ENCODE measurements at regions not wholly inside any gene's neighbourhood (a gene's known extent, or its start where the extent isn't known, plus 50 kb on each side); places are given as distances from the start of the nearest gene placed in this dataset.

DNA sequence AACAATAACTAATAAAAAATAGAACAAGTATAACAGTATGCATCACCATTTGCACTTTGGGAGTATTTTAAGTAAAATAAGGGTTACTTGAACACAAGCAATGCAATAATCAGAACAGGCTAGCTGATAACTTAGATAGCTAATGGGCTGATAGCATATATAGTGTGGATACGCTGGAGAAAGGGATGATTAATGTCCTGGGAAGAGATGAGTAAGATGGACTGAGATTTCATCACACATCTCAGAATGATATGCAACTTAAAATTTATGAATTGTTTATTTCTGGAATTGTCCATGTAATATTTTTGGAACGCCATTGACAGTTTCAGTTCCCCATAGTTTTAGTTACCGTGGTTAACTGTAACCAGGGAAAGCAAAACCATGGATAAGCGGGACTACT lies 173.6 kb downstream of the ISL1 start:
- ATAC-seq (ENCODE audit: poor library complexity) (no peak), DNase-seq (no peak)
- no peaks in the 10 kb centered on the region for H3K36me3 Mint-ChIP-seq (ENCODE audit: low read depth)
- H3K27ac Mint-ChIP-seq: no peak overlapping the region
- intact Hi-C loops (cut with DNase I, micrococcal nuclease): no loop called here
- Histone ChIP-seq H3K27me3 (ENCODE audit: control insufficient read depth in 1 of 2, insufficient read depth in 2 of 2, low read length in 2 of 2) (no peaks in the 10 kb centered on the region), H3K4me3 (ENCODE audit: low read length) (no peak overlapping the region), H3K36me3 (ENCODE audit: insufficient read depth, low read length) (no peaks in the 10 kb centered on the region), H3K4me1 (ENCODE audit: insufficient read depth, low read length) (no peaks in the 10 kb centered on the region), H3K27ac (ENCODE audit: low read depth in 1 of 2, low read length in 2 of 2) (no peak overlapping the region), H3K9me3 (ENCODE audit: control insufficient read depth in 1 of 2, insufficient read depth in 1 of 2, low read length in 2 of 2) (no peaks in the 10 kb centered on the region)
- no peaks in the 10 kb centered on the region for H3K4me1 Mint-ChIP-seq (ENCODE audit: low read depth)
- POLR2A ChIA-PET: no interaction called here
- H3K27me3 Mint-ChIP-seq: no peaks in the 10 kb centered on the region
- TF ChIP-seq, protein P1, sequence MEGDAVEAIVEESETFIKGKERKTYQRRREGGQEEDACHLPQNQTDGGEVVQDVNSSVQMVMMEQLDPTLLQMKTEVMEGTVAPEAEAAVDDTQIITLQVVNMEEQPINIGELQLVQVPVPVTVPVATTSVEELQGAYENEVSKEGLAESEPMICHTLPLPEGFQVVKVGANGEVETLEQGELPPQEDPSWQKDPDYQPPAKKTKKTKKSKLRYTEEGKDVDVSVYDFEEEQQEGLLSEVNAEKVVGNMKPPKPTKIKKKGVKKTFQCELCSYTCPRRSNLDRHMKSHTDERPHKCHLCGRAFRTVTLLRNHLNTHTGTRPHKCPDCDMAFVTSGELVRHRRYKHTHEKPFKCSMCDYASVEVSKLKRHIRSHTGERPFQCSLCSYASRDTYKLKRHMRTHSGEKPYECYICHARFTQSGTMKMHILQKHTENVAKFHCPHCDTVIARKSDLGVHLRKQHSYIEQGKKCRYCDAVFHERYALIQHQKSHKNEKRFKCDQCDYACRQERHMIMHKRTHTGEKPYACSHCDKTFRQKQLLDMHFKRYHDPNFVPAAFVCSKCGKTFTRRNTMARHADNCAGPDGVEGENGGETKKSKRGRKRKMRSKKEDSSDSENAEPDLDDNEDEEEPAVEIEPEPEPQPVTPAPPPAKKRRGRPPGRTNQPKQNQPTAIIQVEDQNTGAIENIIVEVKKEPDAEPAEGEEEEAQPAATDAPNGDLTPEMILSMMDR (IDR thresholded peaks at IDR 0.05): no peak
- H3K4me3 Mint-ChIP-seq: no peak overlapping the region
- H3K9me3 Mint-ChIP-seq: peaks cover 5% of the 10 kb centered on the region
- CTCF ChIA-PET: no interaction called here

DNA sequence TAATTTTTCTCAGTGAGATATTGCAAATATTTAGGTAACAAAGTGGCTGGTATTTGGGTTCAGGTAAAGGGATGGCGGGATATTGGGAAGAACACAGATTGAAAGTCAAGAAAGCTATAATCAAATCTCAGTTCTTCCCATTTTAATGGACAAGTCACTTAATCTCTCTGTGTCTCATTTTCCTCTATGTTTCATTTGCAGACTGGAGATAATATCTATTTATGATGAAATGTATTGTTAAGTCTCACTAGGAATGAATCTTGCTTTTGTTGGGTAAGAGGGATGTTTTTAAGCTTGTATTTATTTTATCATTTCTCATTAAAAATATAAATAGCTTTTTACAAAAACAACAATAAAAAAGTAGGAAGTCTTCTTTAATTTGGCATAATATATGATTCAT lies 175.4 kb downstream of the ISL1 start:
- H3K9me3 Mint-ChIP-seq: peaks cover 3% of the 10 kb centered on the region
- Histone ChIP-seq H3K9me3 (ENCODE audit: control insufficient read depth in 1 of 2, insufficient read depth in 1 of 2, low read length in 2 of 2) (no peaks in the 10 kb centered on the region), H3K27ac (ENCODE audit: low read depth in 1 of 2, low read length in 2 of 2) (no peak overlapping the region), H3K36me3 (ENCODE audit: insufficient read depth, low read length) (no peaks in the 10 kb centered on the region), H3K4me1 (ENCODE audit: insufficient read depth, low read length) (no peaks in the 10 kb centered on the region), H3K4me3 (ENCODE audit: low read length) (no peak overlapping the region), H3K27me3 (ENCODE audit: control insufficient read depth in 1 of 2, insufficient read depth in 2 of 2, low read length in 2 of 2) (no peaks in the 10 kb centered on the region)
- CTCF ChIA-PET: no interaction called here
- intact Hi-C loops (cut with DNase I, micrococcal nuclease): no loop called here
- DNase-seq: no peak
- TF ChIP-seq, protein P1 (IDR thresholded peaks at IDR 0.05): no peak
- no peaks in the 10 kb centered on the region for H3K36me3 Mint-ChIP-seq (ENCODE audit: low read depth)
- H3K4me1 Mint-ChIP-seq (ENCODE audit: low read depth): no peaks in the 10 kb centered on the region
- no peak for ATAC-seq (ENCODE audit: poor library complexity)
- no peaks in the 10 kb centered on the region for H3K27me3 Mint-ChIP-seq
- no peak overlapping the region for H3K4me3 Mint-ChIP-seq
- POLR2A ChIA-PET: interaction anchor here (0.5 kb wide), 1 partner anchor 71 kb away, joined by 4 read pairs; no protein-coding TSS in a partner anchor
- H3K27ac Mint-ChIP-seq: no peak overlapping the region

DNA sequence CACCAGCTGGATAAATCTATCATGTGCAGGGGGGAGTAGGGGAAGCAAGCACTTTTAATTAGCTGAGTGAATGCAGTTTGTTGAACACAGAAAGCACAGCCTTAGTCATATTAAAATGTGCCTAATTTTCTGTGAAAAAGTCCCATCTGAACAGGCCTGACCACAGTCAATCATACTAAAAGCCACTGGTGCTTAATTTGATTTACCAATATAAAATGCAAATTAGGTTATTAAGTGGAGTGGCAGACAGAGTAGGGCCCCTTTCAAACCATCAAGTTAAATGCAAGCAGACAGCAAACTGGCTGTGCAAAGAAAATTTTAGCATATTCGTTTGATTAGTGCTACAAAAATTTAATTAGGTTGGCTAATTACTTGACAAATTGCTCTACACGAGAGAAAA lies 176.1 kb downstream of the ISL1 start:
- no peaks in the 10 kb centered on the region for H3K9me3 ChIP-seq (ENCODE audit: control insufficient read depth in 1 of 2, insufficient read depth in 1 of 2, low read length in 2 of 2)
- no peaks in the 10 kb centered on the region for H3K36me3 ChIP-seq (ENCODE audit: insufficient read depth, low read length)
- Mint-ChIP-seq H3K4me1 (ENCODE audit: low read depth) (no peaks in the 10 kb centered on the region), H3K4me3 (no peak overlapping the region), H3K36me3 (ENCODE audit: low read depth) (no peaks in the 10 kb centered on the region), H3K9me3 (peaks cover 3% of the 10 kb centered on the region), H3K27ac (no peak overlapping the region), H3K27me3 (no peaks in the 10 kb centered on the region)
- DNase-seq (no peak), ATAC-seq (ENCODE audit: poor library complexity) (no peak)
- H3K27ac ChIP-seq (ENCODE audit: low read depth in 1 of 2, low read length in 2 of 2): no peak overlapping the region
- no peaks in the 10 kb centered on the region for H3K4me1 ChIP-seq (ENCODE audit: insufficient read depth, low read length)
- CTCF ChIA-PET: no interaction called here
- intact Hi-C loops (cut with DNase I, micrococcal nuclease): no loop called here
- POLR2A ChIA-PET: interaction anchor here (0.5 kb wide), 1 partner anchor 71 kb away, joined by 4 read pairs; no protein-coding TSS in a partner anchor
- H3K27me3 ChIP-seq (ENCODE audit: control insufficient read depth in 1 of 2, insufficient read depth in 2 of 2, low read length in 2 of 2): no peaks in the 10 kb centered on the region
- TF ChIP-seq, protein P1 (IDR thresholded peaks at IDR 0.05): no peak
- no peak overlapping the region for H3K4me3 ChIP-seq (ENCODE audit: low read length)
